ENCODE measurements at regions not wholly inside any gene's neighbourhood (a gene's known extent, or its start where the extent isn't known, plus 50 kb on each side); places are given as distances from the start of the nearest gene placed in this dataset.

DNA sequence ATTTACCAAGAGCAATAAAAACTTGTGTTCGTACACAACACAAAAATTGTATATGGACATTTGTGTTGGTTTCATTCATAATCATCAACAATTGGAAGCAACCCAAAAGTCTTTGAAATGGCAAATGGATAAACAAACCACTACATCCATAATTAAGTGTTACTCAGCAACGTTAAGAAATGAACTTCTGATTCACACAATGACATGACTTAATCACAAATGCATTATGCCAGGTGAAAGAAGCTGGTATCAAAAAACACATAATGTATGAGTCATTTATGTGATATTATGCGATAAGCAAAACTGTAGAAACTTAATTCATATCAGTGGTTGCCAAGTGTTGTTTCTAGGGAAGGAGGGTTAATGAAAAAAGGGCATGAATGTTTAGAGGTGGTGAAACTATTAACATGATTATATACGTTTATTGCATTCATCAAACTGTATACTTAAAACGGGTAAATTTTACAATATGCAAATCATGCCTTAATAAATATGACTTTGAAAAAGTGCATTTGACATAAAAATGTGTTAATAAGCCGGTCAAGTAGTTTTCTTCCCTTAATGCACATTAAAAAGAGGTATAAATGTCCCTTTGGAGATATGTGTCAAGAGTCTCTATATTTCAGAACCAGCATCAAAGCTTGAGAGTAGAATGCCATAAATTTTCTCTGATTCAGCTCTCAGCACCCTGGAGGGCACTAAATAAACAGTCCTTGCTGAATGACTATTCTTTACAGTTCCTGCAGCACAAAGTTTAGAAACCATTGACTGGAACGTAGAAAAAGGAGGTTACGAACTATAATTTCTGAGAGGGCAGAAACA, 84.8 kb upstream of the GRM3 start:
- no peak overlapping the region for H3K27ac ChIP-seq (ENCODE audit: low read depth in 1 of 2, low read length in 2 of 2)
- no peaks in the 10 kb centered on the region for H3K36me3 ChIP-seq (ENCODE audit: control insufficient read depth in 4 of 4, insufficient read depth in 3 of 4, low read depth in 1 of 4, low read length in 3 of 4)
- DNase-seq (ENCODE audit: low spot score): no peak
- no peak overlapping the region for H3K9ac ChIP-seq (ENCODE audit: low read depth in 1 of 2, low read length in 2 of 2)
- H3K27me3 ChIP-seq (ENCODE audit: control insufficient read depth in 4 of 4, insufficient read depth in 4 of 4, low read length in 3 of 4): no peaks in the 10 kb centered on the region
- H3K4me3 ChIP-seq (ENCODE audit: low read depth in 1 of 3, low read length in 3 of 3): no peak overlapping the region
- no peak for TF ChIP-seq CTCF (IDR thresholded peaks at IDR 0.05; ENCODE audit: low read depth, low read length, missing input control)
- TF ChIP-seq SP1 (IDR thresholded peaks at IDR 0.05): no peak
- TF ChIP-seq YY1 (IDR thresholded peaks at IDR 0.05): no peak
- TF ChIP-seq FOXA2 (IDR thresholded peaks at IDR 0.05): no peak
- TF ChIP-seq, protein P1, sequence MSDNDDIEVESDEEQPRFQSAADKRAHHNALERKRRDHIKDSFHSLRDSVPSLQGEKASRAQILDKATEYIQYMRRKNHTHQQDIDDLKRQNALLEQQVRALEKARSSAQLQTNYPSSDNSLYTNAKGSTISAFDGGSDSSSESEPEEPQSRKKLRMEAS (IDR thresholded peaks at IDR 0.05): no peak
- TF ChIP-seq JUND (IDR thresholded peaks at IDR 0.05): no peak
- no peak for TF ChIP-seq RXRA (IDR thresholded peaks at IDR 0.05)
- TF ChIP-seq FOXA1 (IDR thresholded peaks at IDR 0.05): no peak
- TF ChIP-seq ATF3 (IDR thresholded peaks at IDR 0.05): no peak
- no peak for TF ChIP-seq NR2F2 (IDR thresholded peaks at IDR 0.05)
- no peak for TF ChIP-seq EGR1 (IDR thresholded peaks at IDR 0.05; ENCODE audit: low read depth in 2 of 2)
- no peak for TF ChIP-seq REST (IDR thresholded peaks at IDR 0.05)
- no peak for TF ChIP-seq TAF1 (conservative IDR thresholded peaks at IDR 0.05)
- no peak for TF ChIP-seq HNF4A (conservative IDR thresholded peaks at IDR 0.05)
- no peak for TF ChIP-seq HNF4G (IDR thresholded peaks at IDR 0.05)
- no peak for TF ChIP-seq RAD21 (IDR thresholded peaks at IDR 0.05)
- no peaks in the 10 kb centered on the region for H3K4me1 ChIP-seq (ENCODE audit: control insufficient read depth in 4 of 4, insufficient read depth in 4 of 4, low read length in 3 of 4)
- H3K9me3 ChIP-seq (ENCODE audit: control insufficient read depth in 4 of 4, low read length in 3 of 4): no peaks in the 10 kb centered on the region
- 64% methylated on average over 8 of the region's 8 CpGs for WGBS

DNA sequence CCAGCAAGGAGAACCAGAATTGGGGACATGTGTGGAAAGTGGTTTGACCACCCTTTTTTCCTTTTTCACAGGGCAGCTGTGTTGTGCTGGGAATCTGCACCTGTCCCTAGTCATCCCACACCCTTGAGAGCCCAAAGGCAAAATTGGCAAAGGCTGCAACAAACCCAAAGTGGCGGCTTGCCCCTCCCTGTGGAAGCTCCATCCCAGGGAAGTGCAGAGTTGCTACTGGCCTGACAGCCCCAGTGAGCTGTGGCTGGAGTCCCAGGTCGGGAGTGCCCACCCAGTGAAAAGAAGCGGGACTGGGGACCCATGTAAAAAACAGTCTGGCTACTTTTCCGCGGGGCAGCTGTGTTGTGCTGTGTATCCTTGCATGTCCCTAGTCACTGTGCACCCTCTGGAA, 109.1 kb upstream of the GRM3 start:
- 71% methylated on average over 5 of the region's 5 CpGs for WGBS

More for the DNA sequence above, 109.1 kb upstream of the GRM3 start:
- no peak overlapping the region for H3K9ac ChIP-seq (ENCODE audit: low read depth in 1 of 2, low read length in 2 of 2)
- H3K4me3 ChIP-seq (ENCODE audit: low read depth in 1 of 3, low read length in 3 of 3): no peak overlapping the region
- no peak for TF ChIP-seq TAF1 (conservative IDR thresholded peaks at IDR 0.05)
- no peak for TF ChIP-seq EGR1 (IDR thresholded peaks at IDR 0.05; ENCODE audit: low read depth in 2 of 2)
- TF ChIP-seq ATF3 (IDR thresholded peaks at IDR 0.05): no peak
- no peaks in the 10 kb centered on the region for H3K4me1 ChIP-seq (ENCODE audit: control insufficient read depth in 4 of 4, insufficient read depth in 4 of 4, low read length in 3 of 4)
- DNase-seq (ENCODE audit: low spot score): no peak
- H3K27ac ChIP-seq (ENCODE audit: low read depth in 1 of 2, low read length in 2 of 2): no peak overlapping the region
- peaks cover 0 to 4% (median 0%) of the 10 kb centered on the region in 4 donors for H3K9me3 ChIP-seq (ENCODE audit: control insufficient read depth in 4 of 4, low read length in 3 of 4)
- no peaks in the 10 kb centered on the region for H3K36me3 ChIP-seq (ENCODE audit: control insufficient read depth in 4 of 4, insufficient read depth in 3 of 4, low read depth in 1 of 4, low read length in 3 of 4)
- H3K27me3 ChIP-seq (ENCODE audit: control insufficient read depth in 4 of 4, insufficient read depth in 4 of 4, low read length in 3 of 4): no peaks in the 10 kb centered on the region

Measured in liver (tissue), 8 donors.